ENCODE measurements at regions not wholly inside any gene's neighbourhood (a gene's known extent, or its start where the extent isn't known, plus 50 kb on each side); places are given as distances from the start of the nearest gene placed in this dataset.
"Not testable (repeated sequence)": the region's sequence is repeated elsewhere in the genome, so short reads cannot be mapped to it uniquely, and the experiment has no call there.

DNA sequence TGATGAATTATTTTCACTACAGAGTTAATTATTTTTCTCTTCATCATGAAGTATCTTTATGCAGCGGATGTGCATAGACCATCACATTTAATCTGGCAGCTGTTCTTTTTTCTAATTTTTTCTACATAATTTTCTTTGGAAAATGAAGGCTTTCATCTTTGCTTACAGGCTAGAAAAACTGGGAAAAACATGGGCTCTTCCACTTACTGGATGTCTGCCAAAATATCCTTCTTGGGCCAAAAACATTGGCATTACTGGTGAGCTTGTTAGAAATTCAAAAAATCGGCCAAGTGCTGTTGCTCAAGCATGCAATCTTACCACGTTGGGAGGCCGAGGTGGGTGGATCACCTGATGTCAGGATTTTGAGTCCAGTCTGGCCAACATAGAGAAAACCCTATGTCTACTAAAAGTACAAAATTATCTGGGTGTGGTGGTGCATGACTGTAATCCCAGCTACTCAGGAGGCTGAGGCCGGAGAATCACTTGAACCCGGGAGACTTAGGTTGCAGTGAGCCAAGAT lies 176.8 kb downstream of the ZNF737 start:
- Histone ChIP-seq H3K36me3 (ENCODE audit: control insufficient read depth, insufficient read depth, low read length) (no peaks in the 10 kb centered on the region), H3K27ac (ENCODE audit: low read length) (no peak overlapping the region), H3K4me3 (ENCODE audit: low read length) (no peak overlapping the region), H3K9me3 (ENCODE audit: control insufficient read depth, insufficient read depth, low read length) (no peaks in the 10 kb centered on the region), H3K27me3 (ENCODE audit: control insufficient read depth, insufficient read depth, low read length) (no peaks in the 10 kb centered on the region), H3K4me1 (ENCODE audit: control insufficient read depth, insufficient read depth, low read length) (no peaks in the 10 kb centered on the region)
- WGBS (ENCODE audit: insufficient coverage, insufficient read length): no CpG with 5 or more reads among the region's 6 CpGs
- no peak for DNase-seq (ENCODE audit: low read depth, low spot score)

DNA sequence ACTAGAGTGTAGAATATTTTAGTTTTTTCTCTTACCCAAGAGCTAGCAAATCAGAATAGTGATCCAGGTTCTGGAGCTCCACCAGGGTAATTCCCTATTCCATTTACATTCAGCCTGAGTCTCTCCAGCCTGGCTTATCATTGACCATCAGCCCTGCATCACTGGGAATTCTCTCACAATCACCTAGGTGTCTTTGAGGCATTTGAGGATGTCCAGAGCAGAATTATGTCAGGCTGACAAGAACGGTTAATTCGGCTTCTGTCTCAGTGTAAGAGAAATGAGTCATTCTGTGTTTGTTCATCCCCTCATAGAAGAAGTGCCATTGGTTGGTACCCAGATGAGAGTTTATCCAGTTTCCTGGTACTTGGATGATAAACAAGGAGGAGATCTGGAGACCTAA lies 180.5 kb downstream of the ZNF737 start:
- H3K9me3 ChIP-seq (ENCODE audit: control insufficient read depth, insufficient read depth, low read length): no peaks in the 10 kb centered on the region
- H3K27me3 ChIP-seq (ENCODE audit: control insufficient read depth, insufficient read depth, low read length): no peaks in the 10 kb centered on the region
- DNase-seq (ENCODE audit: low read depth, low spot score): no peak
- H3K4me3 ChIP-seq (ENCODE audit: low read length): no peak overlapping the region
- no CpG with 5 or more reads among the region's 2 CpGs for WGBS (ENCODE audit: insufficient coverage, insufficient read length)
- H3K27ac ChIP-seq (ENCODE audit: low read length): no peak overlapping the region
- no peaks in the 10 kb centered on the region for H3K4me1 ChIP-seq (ENCODE audit: control insufficient read depth, insufficient read depth, low read length)
- no peaks in the 10 kb centered on the region for H3K36me3 ChIP-seq (ENCODE audit: control insufficient read depth, insufficient read depth, low read length)

DNA sequence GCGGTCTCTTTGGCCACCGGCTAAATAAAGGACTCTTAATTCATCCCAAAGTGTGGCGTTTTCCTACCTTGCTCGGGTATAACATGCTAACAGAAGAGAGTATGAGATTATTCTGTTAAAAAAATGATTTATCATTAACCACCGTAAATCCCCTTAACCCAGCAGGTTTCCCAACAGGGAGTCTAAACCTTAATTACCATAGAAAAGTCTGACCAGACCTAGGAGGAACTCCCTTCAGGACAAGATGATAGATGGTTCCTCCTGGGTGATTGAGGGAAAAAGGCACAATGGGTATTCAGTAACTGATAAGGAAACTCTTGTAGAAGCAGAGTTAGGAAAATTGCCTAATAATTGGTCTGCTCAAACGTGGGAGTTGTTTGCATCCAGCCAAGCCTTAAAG lies 193.7 kb downstream of the ZNF737 start:
- no peak for DNase-seq (ENCODE audit: low read depth, low spot score)
- Histone ChIP-seq H3K4me1 (ENCODE audit: control insufficient read depth, insufficient read depth, low read length) (peaks cover 8% of the 10 kb centered on the region), H3K27me3 (ENCODE audit: control insufficient read depth, insufficient read depth, low read length) (peaks cover 21% of the 10 kb centered on the region), H3K27ac (ENCODE audit: low read length) (no peak overlapping the region), H3K4me3 (ENCODE audit: low read length) (no peak overlapping the region), H3K36me3 (ENCODE audit: control insufficient read depth, insufficient read depth, low read length) (no peaks in the 10 kb centered on the region), H3K9me3 (ENCODE audit: control insufficient read depth, insufficient read depth, low read length) (no peaks in the 10 kb centered on the region)
- WGBS (ENCODE audit: insufficient coverage, insufficient read length): no CpG with 5 or more reads among the region's 6 CpGs

DNA sequence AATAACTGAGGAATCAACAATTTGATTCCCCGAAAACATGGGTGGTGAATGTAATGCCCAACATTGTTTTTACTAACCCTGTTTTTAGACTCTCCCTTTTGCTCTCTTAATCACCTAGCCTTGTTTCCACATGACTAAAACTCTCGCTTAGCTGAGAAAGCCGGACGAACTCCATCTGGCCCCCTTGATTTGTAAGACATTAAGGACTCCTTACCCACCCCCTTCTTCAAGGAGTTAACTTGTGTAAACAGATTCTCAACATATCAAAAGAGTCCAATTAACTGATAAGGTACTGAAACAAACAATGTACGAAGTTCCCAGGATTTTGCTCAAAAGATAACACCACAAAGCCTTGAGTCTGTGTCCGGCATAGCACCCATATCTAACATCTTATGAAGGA lies 194.3 kb downstream of the ZNF737 start:
- H3K27me3 ChIP-seq (ENCODE audit: control insufficient read depth, insufficient read depth, low read length): peaks cover 21% of the 10 kb centered on the region
- DNase-seq (ENCODE audit: low read depth, low spot score); H3K4me1 ChIP-seq (ENCODE audit: control insufficient read depth, insufficient read depth, low read length); H3K4me3 ChIP-seq (ENCODE audit: low read length); H3K36me3 ChIP-seq (ENCODE audit: control insufficient read depth, insufficient read depth, low read length); H3K27ac ChIP-seq (ENCODE audit: low read length); H3K9me3 ChIP-seq (ENCODE audit: control insufficient read depth, insufficient read depth, low read length): not testable (repeated sequence)
- no CpG with 5 or more reads among the region's 6 CpGs for WGBS (ENCODE audit: insufficient coverage, insufficient read length)

DNA sequence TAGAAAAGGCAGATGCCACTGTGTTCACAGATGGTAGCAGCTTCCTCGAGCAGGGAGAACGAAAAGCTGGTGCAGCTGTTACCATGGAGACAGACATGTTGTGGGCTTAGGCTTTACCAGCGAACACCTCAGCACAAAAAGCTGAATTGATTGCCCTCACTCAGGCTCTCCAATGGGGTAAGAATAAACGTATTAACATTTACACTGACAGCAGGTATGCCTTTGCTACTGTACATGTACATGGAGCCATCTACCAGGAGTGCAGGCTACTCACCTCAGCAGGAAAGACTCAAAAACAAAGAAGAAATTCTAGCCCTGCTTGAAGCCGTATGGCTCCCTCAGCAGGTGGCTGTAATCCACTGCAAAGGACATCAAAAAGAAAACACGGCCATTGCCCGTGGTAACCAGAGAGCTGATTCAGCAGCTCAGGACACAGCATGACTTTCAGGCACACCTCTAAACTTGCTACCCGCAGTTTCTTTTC lies 197.7 kb downstream of the ZNF737 start:
- DNase-seq (ENCODE audit: low read depth, low spot score): peak; percentile 58
- H3K9me3 ChIP-seq (ENCODE audit: control insufficient read depth, insufficient read depth, low read length): no peaks in the 10 kb centered on the region
- H3K4me3 ChIP-seq (ENCODE audit: low read length): no peak overlapping the region
- H3K36me3 ChIP-seq (ENCODE audit: control insufficient read depth, insufficient read depth, low read length): no peaks in the 10 kb centered on the region
- H3K4me1 ChIP-seq (ENCODE audit: control insufficient read depth, insufficient read depth, low read length): peaks cover 7% of the 10 kb centered on the region
- WGBS (ENCODE audit: insufficient coverage, insufficient read length): no CpG with 5 or more reads among the region's 8 CpGs
- H3K27me3 ChIP-seq (ENCODE audit: control insufficient read depth, insufficient read depth, low read length): peaks cover 19% of the 10 kb centered on the region
- H3K27ac ChIP-seq (ENCODE audit: low read length): no peak overlapping the region

DNA sequence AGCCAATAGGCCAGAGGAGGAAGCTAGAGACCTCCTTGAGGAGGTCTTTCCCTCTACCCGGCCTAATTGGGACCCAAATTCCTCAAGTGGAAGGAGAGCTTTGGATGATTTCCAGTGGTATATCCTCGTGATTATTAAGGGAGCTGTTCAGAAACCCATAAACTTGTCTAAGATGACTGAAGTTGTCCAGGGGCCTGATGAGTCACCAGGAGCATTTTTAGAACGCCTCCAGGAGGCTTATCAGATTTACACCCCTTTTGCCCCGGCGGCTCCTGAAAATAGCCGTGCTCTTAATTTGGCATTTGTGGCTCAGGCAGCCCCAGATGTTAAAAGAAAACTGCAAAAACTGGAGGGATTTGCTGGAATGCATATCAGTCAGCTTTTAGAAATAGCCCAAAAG lies 198.1 kb downstream of the ZNF486 start:
- no peaks in the 10 kb centered on the region for H3K36me3 ChIP-seq (ENCODE audit: control insufficient read depth, insufficient read depth, low read length)
- DNase-seq (ENCODE audit: low read depth, low spot score): no peak
- no peak overlapping the region for H3K27ac ChIP-seq (ENCODE audit: low read length)
- no peak overlapping the region for H3K4me3 ChIP-seq (ENCODE audit: low read length)
- WGBS (ENCODE audit: insufficient coverage, insufficient read length): no CpG with 5 or more reads among the region's 6 CpGs
- H3K27me3 ChIP-seq (ENCODE audit: control insufficient read depth, insufficient read depth, low read length): peaks cover 11% of the 10 kb centered on the region; the same call in 1 of the 2 replicates
- no peaks in the 10 kb centered on the region for H3K9me3 ChIP-seq (ENCODE audit: control insufficient read depth, insufficient read depth, low read length)
- H3K4me1 ChIP-seq (ENCODE audit: control insufficient read depth, insufficient read depth, low read length): peaks cover 7% of the 10 kb centered on the region

DNA sequence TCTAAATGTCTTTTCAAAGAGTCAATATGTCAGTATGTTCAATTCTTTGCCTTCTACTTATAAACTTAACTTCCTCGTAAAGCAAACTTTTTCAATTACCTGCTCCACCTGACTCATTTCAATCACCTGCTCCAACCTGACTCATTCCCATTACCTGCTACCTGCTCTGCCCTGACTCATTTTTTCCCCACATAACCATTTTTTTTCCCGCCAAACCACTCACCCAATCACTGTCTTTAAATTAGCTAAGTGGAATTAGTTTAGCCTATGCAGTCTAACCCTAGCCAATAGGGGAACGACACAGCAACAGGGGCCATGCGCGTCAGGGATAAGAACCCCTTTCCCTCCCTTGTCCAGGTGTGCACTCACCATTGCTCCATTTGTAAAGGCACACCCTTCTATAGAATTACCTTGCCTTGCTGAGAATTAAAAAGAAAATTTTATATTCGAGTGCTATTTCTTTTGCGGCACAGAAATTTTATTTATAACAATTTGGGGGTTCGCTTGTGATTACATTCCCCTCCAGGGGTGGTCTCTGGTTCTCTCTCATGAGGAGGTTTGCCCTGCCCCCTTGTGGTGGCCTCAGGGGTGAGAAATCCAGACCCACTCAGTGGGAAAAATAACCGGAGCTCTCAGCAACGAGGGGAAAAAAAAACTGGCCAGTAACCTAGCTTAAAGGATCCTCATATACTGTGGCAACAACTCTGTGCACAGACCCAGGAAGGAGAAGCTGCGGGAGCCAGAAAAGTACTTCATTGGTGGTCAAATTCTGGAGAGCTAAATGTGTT lies 193.1 kb downstream of the ZNF486 start:
- no peaks in the 10 kb centered on the region for H3K36me3 ChIP-seq (ENCODE audit: control insufficient read depth, insufficient read depth, low read length)
- DNase-seq (ENCODE audit: low read depth, low spot score): peak; percentile 64
- WGBS (ENCODE audit: insufficient coverage, insufficient read length): 100% methylated on average over 1 of the region's 11 CpGs
- no peak overlapping the region for H3K27ac ChIP-seq (ENCODE audit: low read length)
- no peak overlapping the region for H3K4me3 ChIP-seq (ENCODE audit: low read length)
- H3K4me1 ChIP-seq (ENCODE audit: control insufficient read depth, insufficient read depth, low read length): peaks cover 1% of the 10 kb centered on the region; the same call in 1 of the 2 replicates
- H3K27me3 ChIP-seq (ENCODE audit: control insufficient read depth, insufficient read depth, low read length): no peaks in the 10 kb centered on the region
- H3K9me3 ChIP-seq (ENCODE audit: control insufficient read depth, insufficient read depth, low read length): no peaks in the 10 kb centered on the region

DNA sequence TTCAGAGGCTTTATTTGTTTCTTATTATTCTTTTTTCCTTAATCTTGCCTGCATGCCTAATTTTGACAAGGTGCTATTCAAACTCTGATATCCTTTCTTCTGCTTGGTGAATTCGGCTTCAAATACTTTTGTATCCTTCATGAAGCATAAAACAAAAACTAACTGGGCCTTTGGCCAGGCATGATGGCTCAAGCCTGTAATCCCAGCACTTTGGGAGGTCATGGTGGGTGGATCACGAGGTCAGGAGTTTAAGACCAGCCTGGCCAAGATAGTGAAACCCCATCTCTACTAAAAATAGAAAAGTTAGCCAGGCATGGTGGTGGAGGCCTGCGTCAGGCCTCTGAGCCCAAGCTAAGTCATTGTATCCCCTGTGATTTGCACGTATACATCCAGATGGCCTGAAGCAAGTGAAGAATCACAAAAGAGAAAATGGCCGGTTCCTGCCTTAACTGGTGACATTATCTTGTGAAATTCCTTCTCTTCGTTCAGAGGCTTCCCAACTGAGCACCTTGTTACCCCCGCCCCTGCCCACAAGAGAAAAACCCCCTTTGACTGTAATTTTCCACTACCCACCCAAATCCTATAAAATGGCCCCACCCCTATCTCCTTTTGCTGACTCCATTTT lies 191.9 kb downstream of the ZNF486 start:
- not testable (repeated sequence) for H3K4me1 ChIP-seq (ENCODE audit: control insufficient read depth, insufficient read depth, low read length); H3K4me3 ChIP-seq (ENCODE audit: low read length); DNase-seq (ENCODE audit: low read depth, low spot score); H3K27ac ChIP-seq (ENCODE audit: low read length); H3K27me3 ChIP-seq (ENCODE audit: control insufficient read depth, insufficient read depth, low read length); H3K9me3 ChIP-seq (ENCODE audit: control insufficient read depth, insufficient read depth, low read length); H3K36me3 ChIP-seq (ENCODE audit: control insufficient read depth, insufficient read depth, low read length)
- WGBS (ENCODE audit: insufficient coverage, insufficient read length): no CpG with 5 or more reads among the region's 7 CpGs

DNA sequence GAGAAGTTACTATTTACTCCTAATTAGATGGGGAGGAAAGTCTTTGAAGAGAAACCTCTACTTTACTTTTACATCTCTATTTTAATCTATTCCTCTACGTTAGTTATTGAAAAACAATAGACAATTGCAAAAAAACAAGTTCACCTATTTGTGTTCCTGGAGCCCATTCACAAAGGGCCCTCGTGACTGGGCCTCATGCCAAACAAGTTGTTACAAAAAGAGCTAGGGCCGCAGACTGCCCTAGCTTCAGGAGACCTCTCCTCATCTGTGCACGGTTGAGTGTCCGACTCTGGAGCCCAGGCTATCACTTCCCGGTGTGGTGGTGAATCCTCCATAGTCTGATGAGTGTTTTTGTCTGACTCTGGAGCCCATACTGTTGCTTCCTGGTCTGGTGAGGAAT lies 190.9 kb downstream of the ZNF486 start:
- Histone ChIP-seq H3K27ac (ENCODE audit: low read length) (no peak overlapping the region), H3K9me3 (ENCODE audit: control insufficient read depth, insufficient read depth, low read length) (no peaks in the 10 kb centered on the region), H3K27me3 (ENCODE audit: control insufficient read depth, insufficient read depth, low read length) (no peaks in the 10 kb centered on the region), H3K4me1 (ENCODE audit: control insufficient read depth, insufficient read depth, low read length) (peaks cover 1% of the 10 kb centered on the region; the same call in 1 of the 2 replicates), H3K36me3 (ENCODE audit: control insufficient read depth, insufficient read depth, low read length) (no peaks in the 10 kb centered on the region), H3K4me3 (ENCODE audit: low read length) (no peak overlapping the region)
- no CpG with 5 or more reads among the region's 6 CpGs for WGBS (ENCODE audit: insufficient coverage, insufficient read length)
- no peak for DNase-seq (ENCODE audit: low read depth, low spot score)

DNA sequence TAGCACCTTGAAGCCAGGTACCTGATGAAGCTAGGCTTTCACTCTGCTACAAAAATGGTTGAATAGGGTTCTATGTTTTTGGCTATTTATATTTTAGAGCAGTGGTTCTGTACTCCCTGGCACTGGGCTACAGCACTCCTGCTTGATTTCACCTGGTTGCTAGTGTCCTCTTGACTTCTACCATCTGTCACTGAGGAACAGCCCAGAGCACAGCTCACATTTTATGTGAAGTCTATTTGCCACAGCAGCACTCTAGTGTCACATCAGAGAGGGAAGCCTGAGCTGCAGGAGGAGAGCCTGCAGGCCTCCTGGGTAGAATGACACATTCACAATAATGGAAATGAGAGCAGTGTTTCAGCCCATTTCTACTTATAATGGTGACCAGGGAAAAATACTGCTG lies 184.2 kb downstream of the ZNF486 start:
- H3K27ac ChIP-seq (ENCODE audit: low read length): no peak overlapping the region
- H3K4me1 ChIP-seq (ENCODE audit: control insufficient read depth, insufficient read depth, low read length): no peaks in the 10 kb centered on the region
- no peaks in the 10 kb centered on the region for H3K27me3 ChIP-seq (ENCODE audit: control insufficient read depth, insufficient read depth, low read length)
- H3K9me3 ChIP-seq (ENCODE audit: control insufficient read depth, insufficient read depth, low read length): no peaks in the 10 kb centered on the region
- H3K36me3 ChIP-seq (ENCODE audit: control insufficient read depth, insufficient read depth, low read length): no peaks in the 10 kb centered on the region
- no peak overlapping the region for H3K4me3 ChIP-seq (ENCODE audit: low read length)
- no peak for DNase-seq (ENCODE audit: low read depth, low spot score)

Measured in iPS DF 6.9 (cell line).